K562 (cell line): ENCODE measurements at regions not wholly inside any gene's neighbourhood (a gene's known extent, or its start where the extent isn't known, plus 50 kb on each side); places are given as distances from the start of the nearest gene placed in this dataset.

Experiments
- ATAC-seq: fragments of 200-7000 bp; cut with Tn5 transposase; 3 replicates; pipeline ENCODE4 v1.9.1; 2020; ENCODE audit warnings: moderate library complexity
- BruUV-seq: library from RNA; stranded (reverse); fragments of 400-500 nt; replicated peaks from 2 replicates; lab custom pipeline; 2021; lab: Mats Ljungman, UMichigan
- CTCF ChIA-PET: fragments of 300-600 bp; formaldehyde crosslinking; extraction: SDS; loops from one replicate; lab custom pipeline; 2021; ENCODE audit warnings: low intra/inter-chr PET ratio; lab: Yijun Ruan, JAX
- POLR2A ChIA-PET: fragments of 300-600, 350-650 bp; sonication (Branson Sonifier 250); formaldehyde crosslinking; extraction: SDS; loops from one replicate; lab custom pipeline; 2021; ENCODE audit warnings: antibody characterized with exemption, inconsistent platforms; lab: Yijun Ruan, JAX
- DNase-seq, 4 experiments: peaks; one replicate each; pipeline versions ENCODE4 v3.0.0 to v3.0.0-alpha.2; 2011 to 2018; ENCODE audit warnings: low spot score in 3 of 4, mixed read lengths in 3 of 4; ENCODE audit errors: extremely low read depth in 1 of 4
- FAIRE-seq: peaks from 2 replicates; lab custom pipeline; 2011; peaks lifted over from hg19 to GRCh38; lab: Jason Lieb, UNC
- H2AFZ ChIP-seq: 2 replicates; pipeline ENCODE4 v1.6.0; 2011; ENCODE audit warnings: low read depth, low read length, control low read depth, inconsistent platforms
- H3K27ac ChIP-seq: fragments of 200-600 bp; 3 replicates; pipeline ENCODE4 v1.8.0; 2011; ENCODE audit warnings: low read depth, mild to moderate bottlenecking, control low read depth, inconsistent platforms, low read length, moderate library complexity, mixed read lengths; ENCODE audit errors: extremely low read depth
- H3K27me3 ChIP-seq, 2 experiments: fragments of 300-600 bp in 1 of 2; 2 replicates in 1 of 2; 3 replicates in 1 of 2; pipeline versions ENCODE4 v1.6.0 to v1.8.0; 2011; ENCODE audit warnings: inconsistent platforms in 2 of 2, low read length in 2 of 2, mild to moderate bottlenecking in 1 of 2, mixed read lengths in 1 of 2, moderate library complexity in 1 of 2; ENCODE audit not compliant: control insufficient read depth in 2 of 2, insufficient read depth in 2 of 2
- H3K36me3 ChIP-seq: fragments of 300-600 bp; 3 replicates; pipeline ENCODE4 v1.8.0; 2011; ENCODE audit warnings: mild to moderate bottlenecking, low read length, inconsistent platforms; ENCODE audit not compliant: control insufficient read depth, insufficient read depth
- H3K4me1 ChIP-seq, 2 experiments: fragments of 200-600 bp in 1 of 2; replicated peaks in 1 of 2; 2 replicates in 1 of 2; 3 replicates in 1 of 2; pipeline versions ENCODE4 v1.5.1 to v1.8.0; 2011; ENCODE audit warnings: inconsistent platforms in 2 of 2, low read length in 2 of 2, mild to moderate bottlenecking in 1 of 2, mixed read lengths in 1 of 2, moderate library complexity in 1 of 2; ENCODE audit not compliant: control insufficient read depth in 2 of 2, insufficient read depth in 2 of 2
- H3K4me2 ChIP-seq: 2 replicates; pipeline ENCODE4 v1.6.1; 2011; ENCODE audit warnings: low read length, control low read depth, inconsistent platforms, mixed read lengths; ENCODE audit not compliant: insufficient read depth
- H3K4me3 ChIP-seq: fragments of 200-600 bp; sonication (generic), shearing (Covaris generic); 2 replicates; pipeline ENCODE4 v1.5.1; 2016; ENCODE audit warnings: control low read depth, inconsistent platforms
- H3K79me2 ChIP-seq: fragments of 200-600 bp; 3 replicates; pipeline ENCODE4 v1.8.0; 2011; ENCODE audit warnings: low read length, inconsistent platforms; ENCODE audit not compliant: control insufficient read depth, insufficient read depth
- H3K9ac ChIP-seq, 2 experiments: 2 replicates each; pipeline versions ENCODE4 v1.6.0 to v1.6.1; 2011; ENCODE audit warnings: low read depth in 2 of 2, low read length in 2 of 2, control low read depth in 1 of 2, inconsistent platforms in 1 of 2, mild to moderate bottlenecking in 1 of 2, mixed read lengths in 1 of 2; ENCODE audit not compliant: insufficient read depth in 1 of 2
- H3K9me1 ChIP-seq: one replicate; pipeline ENCODE4 v1.6.0; 2011; ENCODE audit warnings: inconsistent platforms, mild to moderate bottlenecking, low read length, moderate library complexity; ENCODE audit not compliant: control insufficient read depth, insufficient read depth
- H3K9me3 ChIP-seq: replicated peaks from 2 replicates; pipeline ENCODE4 v1.5.1; 2011; ENCODE audit warnings: low read depth, low read length, inconsistent platforms; ENCODE audit not compliant: control insufficient read depth, insufficient read depth
- H4K20me1 ChIP-seq: replicated peaks from 2 replicates; pipeline ENCODE4 v1.6.1; 2011; ENCODE audit warnings: low read length, inconsistent platforms, mixed read lengths; ENCODE audit not compliant: control insufficient read depth, insufficient read depth
- ARID2 ChIP-seq: fragments of 450-650 bp; IDR thresholded peaks from 2 replicates; pipeline ENCODE4 v1.6.1; 2017; ENCODE audit warnings: antibody characterized with exemption, mild to moderate bottlenecking
- CSDE1 ChIP-seq, 2 experiments: fragments of 450-650 bp; IDR thresholded peaks; 2 replicates each; pipeline ENCODE4 v1.6.1; 2016; ENCODE audit warnings: mild to moderate bottlenecking in 1 of 2
- CXXC5 ChIP-seq: fragments of 250-450 bp; sonication (Bioruptor Pico); IDR thresholded peaks from 2 replicates; pipeline ENCODE4 v1.8.0; 2022; ENCODE audit warnings: inconsistent platforms, mild to moderate bottlenecking, moderate library complexity
- E2F3 ChIP-seq: fragments of 250-450 bp; sonication (Bioruptor Pico); IDR thresholded peaks from 2 replicates; pipeline ENCODE4 v1.4.0; 2020; ENCODE audit warnings: mild to moderate bottlenecking
- EWSR1 ChIP-seq: fragments of 450-650 bp; IDR thresholded peaks from 2 replicates; pipeline ENCODE4 v1.6.1; 2018; ENCODE audit warnings: borderline replicate concordance, mild to moderate bottlenecking, low read depth, moderate library complexity; ENCODE audit not compliant: partially characterized antibody
- EZH2 ChIP-seq: IDR thresholded peaks from 2 replicates; pipeline ENCODE4 v1.6.1; 2012; ENCODE audit warnings: low read depth, mild to moderate bottlenecking, inconsistent platforms, low read length, borderline replicate concordance
- MTA1 ChIP-seq: fragments of 450-650 bp; IDR thresholded peaks from 2 replicates; pipeline ENCODE4 v1.6.1; 2017; ENCODE audit warnings: borderline replicate concordance
- MYNN ChIP-seq, 2 experiments: sonication (generic); formaldehyde crosslinking in 1 of 2; IDR thresholded peaks; 2 replicates each; pipeline versions ENCODE4 v1.5.0 to v1.6.1; 2016 to 2020; ENCODE audit warnings: antibody characterized with exemption in 1 of 2, missing genetic modification reagents in 1 of 2
- NBN ChIP-seq: fragments of 450-650 bp; IDR thresholded peaks from 2 replicates; pipeline ENCODE4 v1.6.1; 2016; ENCODE audit warnings: low read depth, mild to moderate bottlenecking
- NFXL1 ChIP-seq: fragments of 450-650 bp; formaldehyde crosslinking; IDR thresholded peaks from 2 replicates; pipeline ENCODE4 v1.4.0; 2021; ENCODE audit warnings: mild to moderate bottlenecking
- NFYB ChIP-seq: IDR thresholded peaks from 2 replicates; pipeline ENCODE4 v1.6.1; 2011; ENCODE audit warnings: mild to moderate bottlenecking, moderate library complexity; ENCODE audit not compliant: insufficient read length; ENCODE audit errors: extremely low read depth
- PCBP2 ChIP-seq: fragments of 200-400 bp; formaldehyde crosslinking; IDR thresholded peaks from 2 replicates; pipeline ENCODE4 v1.6.1; 2018; ENCODE audit warnings: low read length, low read depth, mild to moderate bottlenecking, moderate library complexity; ENCODE audit not compliant: poor library complexity, severe bottlenecking
- SREBF2 ChIP-seq: sonication (generic); formaldehyde crosslinking; IDR thresholded peaks from 2 replicates; pipeline ENCODE4 v1.4.0; 2020; ENCODE audit warnings: mild to moderate bottlenecking, missing genetic modification reagents
- SRSF3 ChIP-seq: fragments of 200-400 bp; formaldehyde crosslinking; IDR thresholded peaks from 2 replicates; pipeline ENCODE4 v1.6.1; 2016; ENCODE audit warnings: mild to moderate bottlenecking, low read length, moderate library complexity; ENCODE audit not compliant: insufficient read depth
- ZNF699 ChIP-seq: fragments of 250-450 bp; sonication (Bioruptor Pico); IDR thresholded peaks from 2 replicates; pipeline ENCODE4 v1.8.0; 2021; ENCODE audit warnings: mild to moderate bottlenecking, moderate library complexity; ENCODE audit not compliant: insufficient replicate concordance
- WGBS: fragments of 100-300 bp; shearing (Covaris generic); methylation state at CpG from one replicate; pipeline ENCODE4 v1.1.6; 2016; ENCODE audit warnings: low coverage, mixed read lengths; ENCODE audit not compliant: insufficient coverage; ENCODE audit errors: missing lambda C conversion rate; 5-methylcytosine and 5-hydroxymethylcytosine counted together
- in situ Hi-C: fragments of 300-500 bp; cut with MboI; formaldehyde crosslinking; loops from 4 replicates; pipeline ENCODE4 v1.15.0; 2018; ENCODE audit warnings: inconsistent platforms, mixed read lengths
- intact Hi-C: fragments of 100-400 bp; cut with micrococcal nuclease; formaldehyde crosslinking; loops from 2 replicates; pipeline ENCODE4 v1.14.2; 2022
- TF ChIP-seq, protein P1 (sequence below), 2 experiments: fragments of 200-800 bp in 1 of 2; sonication (Bioruptor generic) in 1 of 2; sonication (generic) in 1 of 2; formaldehyde crosslinking in 1 of 2; IDR thresholded peaks in 1 of 2; conservative IDR thresholded peaks in 1 of 2; 2 replicates each; pipeline versions ENCODE4 v1.5.0 to v1.6.1; 2016 to 2020; ENCODE audit warnings: missing compliant biosample characterization in 1 of 2, missing genetic modification characterization in 1 of 2, missing genetic modification reagents in 1 of 2
- TF ChIP-seq, protein P2 (sequence below): sonication (generic); formaldehyde crosslinking; IDR thresholded peaks from 2 replicates; pipeline ENCODE4 v1.9.0; 2022; ENCODE audit warnings: mild to moderate bottlenecking, missing genetic modification reagents
- TF ChIP-seq, protein P3 (sequence below): fragments of 450-650 bp; formaldehyde crosslinking; conservative IDR thresholded peaks from 2 replicates; pipeline ENCODE4 v1.4.0; 2022; ENCODE audit warnings: mild to moderate bottlenecking, missing genetic modification characterization

DNA sequence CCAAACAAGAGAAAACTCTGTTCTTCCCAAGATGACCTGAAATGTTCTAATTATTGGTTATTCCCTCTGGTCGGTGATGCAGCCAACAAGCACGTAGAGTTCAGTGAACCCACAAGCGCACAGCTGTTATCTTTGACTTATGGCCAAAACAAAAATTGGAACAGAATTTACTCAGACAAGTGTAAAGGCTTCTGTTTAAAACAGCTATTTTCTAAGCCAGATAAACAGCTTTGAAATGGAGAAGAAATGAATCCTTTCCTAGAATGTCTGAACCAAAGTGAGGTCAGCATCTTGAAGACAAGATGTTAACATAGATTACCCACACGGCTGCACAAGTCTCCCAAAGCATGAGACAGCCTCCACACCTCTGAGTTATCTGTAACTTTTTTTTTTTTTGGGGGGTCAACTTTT, 669.2 kb downstream of the DIAPH3 start (continued):
- TF ChIP-seq, protein P1, sequence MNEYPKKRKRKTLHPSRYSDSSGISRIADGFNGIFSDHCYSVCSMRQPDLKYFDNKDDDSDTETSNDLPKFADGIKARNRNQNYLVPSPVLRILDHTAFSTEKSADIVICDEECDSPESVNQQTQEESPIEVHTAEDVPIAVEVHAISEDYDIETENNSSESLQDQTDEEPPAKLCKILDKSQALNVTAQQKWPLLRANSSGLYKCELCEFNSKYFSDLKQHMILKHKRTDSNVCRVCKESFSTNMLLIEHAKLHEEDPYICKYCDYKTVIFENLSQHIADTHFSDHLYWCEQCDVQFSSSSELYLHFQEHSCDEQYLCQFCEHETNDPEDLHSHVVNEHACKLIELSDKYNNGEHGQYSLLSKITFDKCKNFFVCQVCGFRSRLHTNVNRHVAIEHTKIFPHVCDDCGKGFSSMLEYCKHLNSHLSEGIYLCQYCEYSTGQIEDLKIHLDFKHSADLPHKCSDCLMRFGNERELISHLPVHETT (CRISPR knock-in tag; conservative IDR thresholded peaks at IDR 0.05 in 1 of 2, IDR thresholded peaks at IDR 0.05 in 1 of 2), result no peak
- no peak for TF ChIP-seq CXXC5 (CRISPR knock-in tag)

DNA sequence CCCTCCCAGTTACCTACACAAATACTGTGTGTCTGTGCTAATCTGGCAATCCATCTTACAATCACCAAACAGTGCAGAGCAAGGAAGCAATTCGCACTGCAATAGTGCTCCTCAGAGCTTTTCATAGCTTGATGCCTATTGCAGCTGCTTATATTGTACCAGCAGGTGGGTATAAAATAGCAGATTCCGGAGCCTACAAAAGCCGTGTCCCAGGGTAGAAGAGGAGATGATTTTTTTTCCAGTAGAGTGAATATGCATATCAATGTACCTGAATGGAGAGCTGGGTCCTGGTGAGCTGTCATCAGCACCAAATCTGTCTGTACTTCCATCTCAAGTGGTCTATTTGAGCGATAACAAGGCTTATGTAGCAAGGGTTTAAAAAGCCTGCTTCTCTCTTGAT, 668.4 kb downstream of the DIAPH3 start:
- Histone ChIP-seq H3K9ac (no peak overlapping the region), H3K4me1 (peaks cover 0 to 13% of the 10 kb centered on the region in 2 experiments; a peak in 4 of 5 replicates), H3K9me1 (no peaks in the 10 kb centered on the region), H3K27ac (no peak overlapping the region), H3K79me2 (no peaks in the 10 kb centered on the region), H3K27me3 (no peaks in the 10 kb centered on the region; a peak in 1 of 5 replicates), H4K20me1 (no peaks in the 10 kb centered on the region), H2AFZ (no peak overlapping the region), H3K4me3 (no peak overlapping the region), H3K4me2 (no peak overlapping the region), H3K9me3 (no peaks in the 10 kb centered on the region), H3K36me3 (no peaks in the 10 kb centered on the region)
- POLR2A ChIA-PET, result interaction anchor here (0.6 kb wide), 2 partner anchors 150 to 614 kb away, joined by 3 to 5 read pairs; no protein-coding TSS in a partner anchor
- intact Hi-C loops (no loop called here), in situ Hi-C loops (no loop called here)
- FAIRE-seq (no peak), ATAC-seq (0 out of 3 replicates have a peak, but pooled peaks have one; percentile 22), DNase-seq (no peak)
- TF ChIP-seq EWSR1 (no peak), MYNN (IDR thresholded peaks at IDR 0.05) (no peak), MYNN (CRISPR knock-in tag; IDR thresholded peaks at IDR 0.05) (no peak), EZH2 (no peak), MTA1 (no peak), E2F3 (CRISPR knock-in tag) (no peak), SRSF3 (no peak), NFYB (no peak), SREBF2 (CRISPR knock-in tag) (no peak), NBN (no peak), PCBP2 (no peak), NFXL1 (no peak), ARID2 (no peak), CSDE1 (IDR thresholded peaks at IDR 0.05) (no peak), ZNF699 (CRISPR knock-in tag) (no peak)
- TF ChIP-seq, protein P2, sequence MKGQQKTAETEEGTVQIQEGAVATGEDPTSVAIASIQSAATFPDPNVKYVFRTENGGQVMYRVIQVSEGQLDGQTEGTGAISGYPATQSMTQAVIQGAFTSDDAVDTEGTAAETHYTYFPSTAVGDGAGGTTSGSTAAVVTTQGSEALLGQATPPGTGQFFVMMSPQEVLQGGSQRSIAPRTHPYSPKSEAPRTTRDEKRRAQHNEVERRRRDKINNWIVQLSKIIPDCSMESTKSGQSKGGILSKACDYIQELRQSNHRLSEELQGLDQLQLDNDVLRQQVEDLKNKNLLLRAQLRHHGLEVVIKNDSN, result no peak
- TF ChIP-seq, protein P3, sequence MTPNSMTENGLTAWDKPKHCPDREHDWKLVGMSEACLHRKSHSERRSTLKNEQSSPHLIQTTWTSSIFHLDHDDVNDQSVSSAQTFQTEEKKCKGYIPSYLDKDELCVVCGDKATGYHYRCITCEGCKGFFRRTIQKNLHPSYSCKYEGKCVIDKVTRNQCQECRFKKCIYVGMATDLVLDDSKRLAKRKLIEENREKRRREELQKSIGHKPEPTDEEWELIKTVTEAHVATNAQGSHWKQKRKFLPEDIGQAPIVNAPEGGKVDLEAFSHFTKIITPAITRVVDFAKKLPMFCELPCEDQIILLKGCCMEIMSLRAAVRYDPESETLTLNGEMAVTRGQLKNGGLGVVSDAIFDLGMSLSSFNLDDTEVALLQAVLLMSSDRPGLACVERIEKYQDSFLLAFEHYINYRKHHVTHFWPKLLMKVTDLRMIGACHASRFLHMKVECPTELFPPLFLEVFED, result no peak
- BruUV-seq, result no TSS peak
- 25% methylated on average over 4 of the region's 4 CpGs for WGBS
- CTCF ChIA-PET, result no interaction called here
